HG03432 (cell line): ENCODE measurements at regions not wholly inside any gene's neighbourhood (a gene's known extent, or its start where the extent isn't known, plus 50 kb on each side); places are given as distances from the start of the nearest gene placed in this dataset.
"Not testable (repeated sequence)": the region's sequence is repeated elsewhere in the genome, so short reads cannot be mapped to it uniquely, and the experiment has no call there.

Source experiments
- ATAC-seq: cut with Tn5 transposase; IDR thresholded peaks from one replicate; pipeline ENCODE4 v1.9.1; 2021; ENCODE audit warnings: mild to moderate bottlenecking, moderate library complexity; ENCODE audit not compliant: unreplicated experiment

DNA sequence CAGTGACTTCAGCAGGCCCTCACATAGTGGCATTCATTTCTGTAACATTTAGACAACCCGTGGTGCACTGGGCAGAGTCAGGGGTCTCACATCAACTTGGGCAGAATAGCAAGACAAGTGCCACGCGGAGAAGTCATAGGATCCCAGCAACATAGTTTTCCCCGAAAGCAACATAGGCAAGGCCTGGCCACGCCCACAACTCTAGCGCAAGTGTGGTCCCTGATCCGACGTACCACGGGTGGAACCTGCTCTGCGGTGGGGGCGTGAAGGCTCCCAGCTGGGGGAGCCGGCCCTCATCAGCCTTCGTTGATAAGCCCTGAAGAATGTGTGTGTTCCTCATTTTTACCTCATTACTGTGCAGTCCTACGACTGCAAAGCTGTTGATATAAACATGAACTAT lies 261.2 kb downstream of the EIPR1 start:
- ATAC-seq = no peak

- ATAC-seq = no peak
These were observed 262.1 kb downstream of the EIPR1 start for GRCh38 chr2:3115301-3116042.

DNA sequence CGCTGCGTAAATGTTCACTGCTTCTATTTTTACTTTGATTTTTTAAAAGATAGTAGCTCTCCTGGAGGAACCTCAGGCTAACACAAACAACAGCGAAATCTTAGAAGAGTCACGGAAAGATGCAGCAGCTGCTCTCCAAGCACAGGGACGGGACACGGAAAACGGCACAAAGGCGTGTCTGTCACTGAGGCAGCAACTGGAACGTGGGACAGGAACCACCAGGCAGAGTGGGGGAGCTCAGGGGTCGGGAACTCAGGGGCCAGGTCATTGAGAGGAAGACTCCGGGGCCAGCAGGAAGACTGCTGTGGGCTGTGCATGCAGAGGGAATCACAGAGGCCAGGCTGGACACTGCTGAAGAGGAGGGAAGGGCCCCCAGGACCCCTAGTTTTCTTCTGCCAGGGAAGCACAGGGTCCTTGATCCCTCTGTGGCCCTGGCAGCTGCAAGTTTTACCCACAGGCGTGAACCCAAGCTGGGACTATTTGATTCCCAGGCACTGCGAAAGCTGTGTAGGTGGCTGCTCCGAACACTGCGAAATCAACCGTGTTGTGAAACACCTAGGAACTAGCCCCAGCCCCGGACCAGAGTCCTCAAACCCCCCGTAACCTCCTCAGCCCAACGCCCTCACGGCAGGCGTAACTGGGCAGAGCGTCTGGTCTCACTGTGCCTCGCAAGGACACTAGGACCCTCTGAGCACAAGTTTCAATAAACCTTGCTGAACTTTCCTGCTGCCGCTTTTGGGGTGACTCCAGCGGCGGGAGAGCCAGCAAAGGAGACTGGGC lies 263.0 kb downstream of the EIPR1 start:
- ATAC-seq = no peak

- ATAC-seq = no peak
These were observed 263.8 kb downstream of the EIPR1 start for GRCh38 chr2:3113769-3114168.

- no peak for ATAC-seq
These were observed 264.5 kb downstream of the EIPR1 start for GRCh38 chr2:3113122-3113521.

GRCh38 chr2:3112553-3112952 lies 265.1 kb downstream of the EIPR1 start:
- ATAC-seq = no peak

DNA sequence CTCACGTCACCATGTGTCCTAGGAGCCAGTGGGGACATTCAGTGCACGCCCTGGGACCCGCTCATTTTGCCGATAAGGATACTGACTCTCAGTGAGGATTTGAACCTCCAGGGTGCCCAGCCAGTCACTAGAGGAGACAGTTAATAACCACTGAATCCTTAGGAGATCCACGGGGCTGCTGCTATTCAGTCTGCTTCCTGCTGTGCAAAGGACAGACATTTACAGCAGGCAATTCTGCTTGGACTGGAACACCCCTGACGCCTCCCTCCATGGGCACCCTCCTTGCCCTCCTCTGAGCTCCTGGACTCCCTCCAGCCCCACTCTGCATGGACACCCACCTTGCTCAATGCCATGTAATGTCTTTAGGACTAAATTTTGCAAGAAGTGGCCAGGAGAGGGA lies 265.5 kb downstream of the EIPR1 start:
- ATAC-seq = no peak

DNA sequence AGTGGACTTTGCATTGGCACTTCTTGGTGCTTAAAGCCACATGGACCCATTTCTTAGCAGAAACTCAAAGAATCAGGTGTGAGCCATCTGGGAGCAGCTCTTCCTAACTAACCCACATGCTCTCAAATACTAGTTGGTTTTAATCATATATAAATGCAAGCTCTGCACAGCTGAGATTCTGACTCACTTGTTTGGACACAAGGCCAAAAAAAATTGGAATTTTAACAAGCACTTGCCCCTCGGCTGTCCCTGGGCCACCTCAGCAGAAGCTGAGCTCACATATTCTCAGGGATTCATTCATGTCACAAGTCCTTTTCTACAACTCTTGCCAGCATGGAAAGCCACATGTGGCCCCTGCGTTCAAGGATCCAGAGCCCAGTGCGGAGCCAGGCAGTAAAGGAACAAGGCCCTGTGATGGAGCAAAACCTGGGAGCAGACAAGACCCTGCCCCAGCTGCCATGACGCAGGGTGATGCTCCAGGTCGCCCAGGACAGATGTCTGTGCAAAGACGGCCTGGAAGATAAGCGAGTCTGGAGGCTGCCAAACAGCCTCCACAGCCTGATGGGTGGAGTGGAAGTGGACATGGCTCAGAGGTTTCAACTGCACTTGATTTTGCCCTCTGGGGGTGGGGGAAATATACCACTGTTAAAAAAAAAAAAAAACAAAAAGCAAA lies 266.5 kb downstream of the EIPR1 start:
- ATAC-seq = no peak

DNA sequence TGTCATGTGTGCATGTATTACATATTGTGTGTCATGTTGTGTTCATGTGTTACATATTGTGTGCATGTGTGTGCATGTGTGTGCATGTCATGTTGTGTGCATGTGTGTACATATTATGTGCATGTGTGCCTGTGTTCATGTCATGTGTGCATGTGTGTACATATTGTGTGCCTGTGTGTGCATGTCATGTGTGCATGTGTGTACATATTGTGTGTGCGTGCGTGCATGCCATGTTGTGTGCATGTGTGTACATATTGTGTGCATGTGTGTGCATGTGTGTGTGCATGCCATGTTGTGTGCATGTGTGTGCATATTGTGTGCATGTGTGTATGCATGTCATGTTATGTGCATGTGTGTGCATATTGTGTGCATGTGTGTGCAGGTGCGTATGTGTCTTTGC lies 267.1 kb downstream of the EIPR1 start:
- ATAC-seq = no peak

DNA sequence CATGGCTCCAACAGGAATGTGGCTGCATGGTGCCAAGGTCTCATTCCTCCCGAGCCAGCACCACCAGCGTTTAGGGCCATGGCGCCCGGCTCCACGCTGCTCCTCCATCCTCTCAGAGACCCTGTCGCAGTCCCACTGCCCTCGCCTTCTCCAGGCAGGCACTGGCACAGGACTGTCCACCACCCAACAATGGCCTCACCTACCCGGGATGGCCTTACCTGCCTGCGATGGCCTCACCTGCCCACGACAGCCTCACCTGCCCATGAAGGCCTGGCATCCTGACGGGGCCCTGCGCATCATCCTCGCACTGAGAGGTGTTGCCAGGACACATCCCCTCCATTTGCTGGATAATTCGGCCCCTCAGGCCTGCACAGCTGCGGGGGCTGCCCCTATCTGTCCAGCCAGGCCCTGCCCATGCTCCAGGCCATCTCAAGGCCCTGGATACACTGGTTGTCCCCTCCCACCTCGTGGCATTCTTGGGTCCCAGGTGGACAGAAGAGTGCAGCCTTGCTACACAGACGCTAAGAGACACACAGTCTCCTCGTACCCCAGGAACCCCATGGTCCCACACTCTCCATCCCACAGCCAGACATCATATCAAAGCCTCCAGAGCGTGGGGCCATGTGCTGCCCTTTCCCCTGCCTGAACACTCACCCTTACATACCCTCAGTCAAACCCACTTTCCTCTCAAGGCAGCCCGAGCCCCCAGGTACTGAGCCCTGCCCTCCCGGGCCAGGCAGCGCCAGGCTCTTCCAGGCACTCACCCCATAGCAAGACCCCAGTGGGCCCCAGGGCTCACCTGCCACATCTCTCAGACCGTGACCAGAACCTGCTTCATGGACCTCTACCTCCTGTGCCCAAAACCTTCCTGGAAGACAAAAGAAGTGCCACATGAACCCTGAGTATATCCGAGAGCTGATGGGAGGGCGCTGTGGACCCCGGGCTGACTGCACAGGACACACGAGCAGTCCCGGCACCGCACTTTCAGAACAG lies 268.6 kb downstream of the EIPR1 start:
- ATAC-seq = no peak

- no peak for ATAC-seq
These were observed 269.5 kb downstream of the EIPR1 start for GRCh38 chr2:3108105-3108504.

DNA sequence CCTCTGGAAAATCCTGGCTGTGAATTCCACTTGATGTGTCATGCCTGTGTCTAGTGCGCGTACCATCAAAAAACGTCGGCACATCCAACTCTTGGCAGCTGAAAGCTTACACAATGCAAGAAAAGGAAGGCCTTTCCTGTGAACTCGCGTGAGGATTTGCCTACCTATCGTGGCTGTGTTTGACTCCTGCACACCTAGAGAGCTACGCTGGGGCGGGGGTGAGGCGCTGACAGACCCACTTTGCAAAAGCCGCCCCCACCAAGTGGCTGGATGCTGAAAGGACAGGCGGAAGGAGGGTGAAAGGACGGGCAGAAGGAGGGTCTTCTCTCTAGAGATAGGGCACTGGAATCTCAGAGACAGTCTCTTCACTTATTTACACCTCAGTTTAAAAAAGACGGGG lies 270.1 kb downstream of the EIPR1 start:
- no peak for ATAC-seq

DNA sequence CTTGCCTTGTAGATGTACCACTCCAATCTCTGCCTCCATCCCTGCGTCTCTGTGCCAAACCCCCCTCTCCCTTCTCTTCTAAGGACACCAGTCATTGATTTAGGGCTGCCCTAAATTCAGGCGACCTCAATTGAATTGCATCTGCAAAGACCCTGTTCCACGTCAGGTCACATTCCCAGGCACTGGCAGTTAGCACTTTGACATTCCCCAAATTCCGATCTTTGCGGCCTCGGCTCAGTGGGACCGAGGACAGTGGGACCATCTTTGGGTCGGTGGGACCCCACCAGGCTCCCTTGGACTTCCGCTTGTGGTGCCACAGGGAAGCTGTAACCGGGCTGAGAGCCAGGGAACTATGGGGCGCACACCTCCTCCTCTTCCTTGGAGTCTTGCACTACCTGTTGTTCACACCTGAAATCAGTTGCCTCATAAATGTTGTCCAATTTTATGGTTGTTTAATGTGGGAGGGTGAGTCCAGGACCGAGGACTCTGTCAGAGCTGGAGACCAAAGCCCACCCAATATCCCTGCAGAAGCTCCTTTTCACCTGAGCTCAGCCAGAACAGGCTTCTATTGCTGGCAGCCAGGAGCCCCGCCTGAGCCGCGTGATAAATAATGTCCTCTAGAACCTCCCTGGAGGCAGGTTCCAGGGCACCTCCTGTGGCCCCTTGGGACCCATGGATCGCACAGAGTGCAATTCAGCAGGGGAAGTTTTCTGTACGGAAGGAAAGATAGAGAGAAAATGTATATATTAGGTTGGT lies 271.6 kb downstream of the EIPR1 start:
- ATAC-seq = no peak

DNA sequence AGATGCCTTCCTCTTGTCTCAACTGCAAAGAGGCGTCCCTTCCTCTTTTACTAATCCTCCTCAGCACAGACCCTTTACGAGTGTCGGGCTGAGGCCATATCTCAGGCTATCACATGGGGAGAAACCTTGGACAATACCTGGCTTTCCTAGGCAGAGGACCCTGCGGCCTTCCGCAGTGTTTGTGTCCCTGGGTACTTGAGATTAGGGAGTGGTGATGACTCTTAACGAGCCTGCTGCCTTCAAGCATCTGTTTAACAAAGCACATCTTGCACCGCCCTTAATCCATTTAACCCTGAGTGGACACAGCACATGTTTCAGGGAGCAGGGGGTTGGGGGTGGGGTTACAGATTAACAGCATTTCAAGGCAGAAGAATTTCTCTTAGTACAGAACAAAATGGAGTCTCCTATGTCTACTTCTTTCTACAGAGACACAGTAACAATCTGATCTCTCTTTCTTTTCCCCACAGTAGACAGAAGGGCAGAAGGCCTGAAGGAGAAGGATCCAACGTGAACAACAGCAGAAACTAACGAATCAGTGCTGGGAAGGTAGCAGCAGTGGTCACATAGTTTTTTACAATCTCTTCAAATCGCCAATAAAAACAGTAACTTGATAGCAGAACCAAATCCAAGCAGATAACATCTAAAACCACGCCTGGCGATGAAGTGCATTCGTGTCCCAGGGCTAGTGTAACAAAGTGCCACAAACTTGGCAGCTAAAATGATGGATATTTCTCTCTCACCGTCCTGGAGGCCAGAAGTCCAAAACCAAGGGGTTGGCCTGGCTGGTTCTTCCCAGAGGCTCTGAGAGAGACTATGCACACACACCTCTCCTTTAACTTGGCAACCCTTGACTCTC lies 272.4 kb downstream of the EIPR1 start:
- not testable (repeated sequence) for ATAC-seq

GRCh38 chr2:3104261-3104660 lies 273.4 kb downstream of the EIPR1 start:
- ATAC-seq = no peak

GRCh38 chr2:3102922-3103569 lies 274.6 kb downstream of the EIPR1 start:
- no peak for ATAC-seq

DNA sequence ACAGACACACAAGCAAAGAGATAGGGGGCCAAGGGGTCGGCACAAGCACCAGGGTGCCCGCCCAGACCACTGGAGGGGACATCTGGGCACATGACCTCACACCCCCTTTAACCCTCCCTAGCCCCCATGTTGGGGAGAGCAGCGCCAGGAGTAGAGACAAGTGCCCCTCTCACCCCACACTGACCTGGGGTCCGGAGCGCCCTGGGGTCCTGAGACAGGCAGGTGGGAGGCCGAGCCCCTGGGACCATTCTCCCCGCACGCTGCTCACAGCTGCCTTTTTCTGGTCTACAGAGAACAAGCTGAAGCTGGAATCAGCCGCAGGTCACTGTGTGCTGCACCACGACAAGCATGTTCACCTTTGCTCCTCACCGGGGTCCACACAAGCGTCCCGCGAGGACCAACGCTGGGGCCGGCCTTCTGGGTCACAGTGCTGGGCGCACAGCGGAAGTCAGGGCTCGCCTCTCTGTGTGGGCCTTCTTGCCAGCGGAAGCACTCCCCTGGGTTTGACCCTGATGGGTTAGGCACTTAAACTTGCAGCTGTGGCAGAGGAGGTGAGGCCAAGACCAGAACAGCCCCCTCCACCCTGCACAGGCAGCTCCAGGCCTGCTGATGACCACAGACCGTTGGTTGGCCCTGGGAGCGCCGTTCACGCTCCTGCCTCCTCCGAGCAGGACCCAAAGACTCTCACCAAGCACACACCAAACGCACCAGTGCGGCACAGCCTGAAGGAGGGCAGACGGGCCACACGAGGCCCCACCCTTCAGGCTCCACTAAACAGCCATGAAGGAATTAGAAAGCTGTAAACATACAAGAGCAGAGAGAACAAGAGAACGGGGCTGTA lies 275.3 kb downstream of the EIPR1 start:
- ATAC-seq = no peak
